Endothelial cell of umbilical vein (primary cell): ENCODE measurements at regions not wholly inside any gene's neighbourhood (a gene's known extent, or its start where the extent isn't known, plus 50 kb on each side); places are given as distances from the start of the nearest gene placed in this dataset.

Experiments used
- BruUV-seq: library from RNA; stranded (reverse); fragments of 400-500 nt; replicated peaks from 2 replicates; lab custom pipeline; 2021; lab: Mats Ljungman, UMichigan
- CTCF ChIA-PET: fragments of 300-600, 350-600 bp; sonication (Branson Sonifier 250); formaldehyde crosslinking; loops from one replicate; lab custom pipeline; 2021; ENCODE audit warnings: antibody characterized with exemption, inconsistent platforms; lab: Charles Lee
- POLR2A ChIA-PET: fragments of 300-600, 350-600 bp; sonication (Branson Sonifier 250); formaldehyde crosslinking; loops from one replicate; lab custom pipeline; 2021; ENCODE audit warnings: antibody characterized with exemption, inconsistent platforms; lab: Charles Lee
- DNase-seq: peaks from one replicate; pipeline ENCODE4 v3.0.0-alpha.2; 2011; ENCODE audit warnings: low read depth, low spot score
- FAIRE-seq: peaks from 2 replicates; lab custom pipeline; 2011; peaks lifted over from hg19 to GRCh38; lab: Jason Lieb, UNC
- H2AFZ ChIP-seq: 2 replicates; pipeline ENCODE4 v1.6.0; 2012; ENCODE audit warnings: low read depth, low read length, control low read depth, inconsistent platforms
- H3K27ac ChIP-seq: 2 replicates; pipeline ENCODE4 v1.5.1; 2011; ENCODE audit warnings: low read depth, mild to moderate bottlenecking, control low read depth, low read length, moderate library complexity; ENCODE audit not compliant: insufficient read depth
- H3K27me3 ChIP-seq, 2 experiments: 2 replicates each; pipeline versions ENCODE4 v1.6.0 to v1.6.1; 2011; ENCODE audit warnings: low read length in 2 of 2, mixed read lengths in 1 of 2; ENCODE audit not compliant: control insufficient read depth in 2 of 2, insufficient read depth in 2 of 2
- H3K36me3 ChIP-seq, 2 experiments: 2 replicates in 1 of 2; 3 replicates in 1 of 2; pipeline ENCODE4 v1.5.1; 2011; ENCODE audit warnings: low read length in 2 of 2, mild to moderate bottlenecking in 1 of 2, moderate library complexity in 1 of 2; ENCODE audit not compliant: control insufficient read depth in 2 of 2, insufficient read depth in 2 of 2; ENCODE audit errors: extremely low read depth in 1 of 2
- H3K4me1 ChIP-seq: 3 replicates; pipeline ENCODE4 v1.5.1; 2011; ENCODE audit warnings: mild to moderate bottlenecking, low read length; ENCODE audit not compliant: control insufficient read depth, insufficient read depth; ENCODE audit errors: extremely low read depth
- H3K4me2 ChIP-seq: 2 replicates; pipeline ENCODE4 v1.6.1; 2011; ENCODE audit warnings: low read length, control low read depth, mixed read lengths; ENCODE audit not compliant: insufficient read depth
- H3K4me3 ChIP-seq, 3 experiments: fragments of 200-600 bp in 1 of 3; sonication (generic), shearing (Covaris generic) in 1 of 3; replicated peaks in 1 of 3; 2 replicates each; pipeline ENCODE4 v1.5.1; 2011 to 2016; ENCODE audit warnings: control low read depth in 3 of 3, low read length in 3 of 3, mild to moderate bottlenecking in 2 of 3, inconsistent platforms in 1 of 3, low read depth in 1 of 3, moderate library complexity in 1 of 3; ENCODE audit not compliant: insufficient read depth in 1 of 3
- H3K79me2 ChIP-seq: 2 replicates; pipeline ENCODE4 v1.6.0; 2012; ENCODE audit warnings: low read length, inconsistent platforms; ENCODE audit not compliant: control insufficient read depth, insufficient read depth
- H3K9ac ChIP-seq: replicated peaks from 2 replicates; pipeline ENCODE3; 2011; ENCODE audit warnings: low read length, control low read depth; ENCODE audit not compliant: insufficient read depth; ENCODE audit errors: extremely low read depth
- H3K9me1 ChIP-seq: replicated peaks from 3 replicates; pipeline ENCODE4 v1.6.0; 2011; ENCODE audit warnings: mild to moderate bottlenecking, low read length; ENCODE audit not compliant: control insufficient read depth, insufficient read depth; ENCODE audit errors: extremely low read depth
- H3K9me3 ChIP-seq: replicated peaks from 2 replicates; pipeline ENCODE4 v1.5.1; 2012; ENCODE audit warnings: low read length, inconsistent platforms; ENCODE audit not compliant: control insufficient read depth, insufficient read depth
- H4K20me1 ChIP-seq: replicated peaks from 2 replicates; pipeline ENCODE3; 2011; ENCODE audit warnings: mild to moderate bottlenecking, low read length; ENCODE audit not compliant: control insufficient read depth, insufficient read depth; ENCODE audit errors: extremely low read depth
- CTCF ChIP-seq, 2 donors: IDR thresholded peaks; 1 replicate in 1 of 2; 2 replicates in 1 of 2; pipeline ENCODE4 v1.5.1; 2011; ENCODE audit warnings: low read length in 2 of 2, mild to moderate bottlenecking in 2 of 2, moderate library complexity in 2 of 2, control low read depth in 1 of 2, inconsistent platforms in 1 of 2, low read depth in 1 of 2; ENCODE audit not compliant: insufficient read depth in 1 of 2; ENCODE audit errors: extremely low read depth in 1 of 2
- EZH2 ChIP-seq: IDR thresholded peaks from 2 replicates; pipeline ENCODE4 v1.6.1; 2012; ENCODE audit warnings: borderline replicate concordance, low read depth, mild to moderate bottlenecking, moderate library complexity, low read length, inconsistent platforms; ENCODE audit not compliant: severe bottlenecking
- FOS ChIP-seq: IDR thresholded peaks from 2 replicates; pipeline ENCODE4 v1.6.1; 2011; ENCODE audit warnings: mild to moderate bottlenecking, low read length, moderate library complexity, borderline replicate concordance; ENCODE audit not compliant: insufficient read depth
- GATA2 ChIP-seq: IDR thresholded peaks from 2 replicates; pipeline ENCODE4 v1.7.0; 2011; ENCODE audit warnings: low read depth, mild to moderate bottlenecking, moderate library complexity, mixed read lengths, low read length; ENCODE audit not compliant: insufficient read length, insufficient read depth
- MYC ChIP-seq: IDR thresholded peaks from one replicate; pipeline ENCODE4 v1.6.1; 2011; ENCODE audit warnings: mild to moderate bottlenecking, low read depth, low read length
- POLR2A ChIP-seq: IDR thresholded peaks from 2 replicates; pipeline ENCODE4 v1.6.1; 2012; ENCODE audit warnings: low read depth, mild to moderate bottlenecking, control low read depth, low read length
- POLR2AphosphoS5 ChIP-seq: IDR thresholded peaks from 2 replicates; pipeline ENCODE4 v1.6.1; 2012; ENCODE audit warnings: low read depth, mild to moderate bottlenecking, control low read depth, low read length, moderate library complexity; ENCODE audit not compliant: insufficient read depth
- dilution Hi-C: fragments of 300-500 bp; cut with MboI; formaldehyde crosslinking; loops from one replicate; pipeline ENCODE4 v1.15.0; 2019; ENCODE audit warnings: low sequenced_read_pairs; ENCODE audit not compliant: extremely low pct_ligation_motif_present
- intact Hi-C: fragments of 100-400 bp; cut with micrococcal nuclease; formaldehyde crosslinking; loops from one replicate; pipeline ENCODE4 v1.10.0; 2022

- CTCF ChIA-PET, result no interaction called here
- Histone ChIP-seq H3K9ac (no peak overlapping the region), H3K79me2 (no peaks in the 10 kb centered on the region), H3K4me2 (no peak overlapping the region), H3K9me3 (no peaks in the 10 kb centered on the region), H4K20me1 (no peaks in the 10 kb centered on the region), H3K9me1 (no peaks in the 10 kb centered on the region), H3K4me1 (no peaks in the 10 kb centered on the region), H3K27ac (no peak overlapping the region), H2AFZ (no peak overlapping the region), H3K36me3 (no peaks in the 10 kb centered on the region), H3K27me3 (no peaks in the 10 kb centered on the region), H3K4me3 (no peak overlapping the region)
- POLR2A ChIA-PET, result no interaction called here
- TF ChIP-seq GATA2 (no peak), CTCF (IDR thresholded peaks at IDR 0.05; ENCODE audit: extremely low read depth in 1 of 2, insufficient read depth in 1 of 2, low read depth in 1 of 2, low read length in 2 of 2) (no peak), POLR2AphosphoS5 (no peak), MYC (no peak), EZH2 (no peak), FOS (no peak), POLR2A (no peak)
- no TSS peak for BruUV-seq
- FAIRE-seq (no peak), DNase-seq (no peak)
- intact Hi-C loops (no loop called here), dilution Hi-C loops (no loop called here)
These were observed 434.8 kb upstream of the CT83 start for GRCh38 chrX:116897526-116897925.

- no peaks in the 10 kb centered on the region for H3K9me1 ChIP-seq
- CTCF ChIA-PET, result no interaction called here
- H3K27ac ChIP-seq, result no peak overlapping the region
- DNase-seq (no peak), FAIRE-seq (no peak)
- POLR2A ChIA-PET, result no interaction called here
- no peak overlapping the region for H3K9ac ChIP-seq
- no peak for TF ChIP-seq POLR2AphosphoS5
- H3K4me2 ChIP-seq, result no peak overlapping the region
- no peaks in the 10 kb centered on the region for H3K9me3 ChIP-seq
- intact Hi-C loops (no loop called here), dilution Hi-C loops (no loop called here)
- H3K79me2 ChIP-seq, result no peaks in the 10 kb centered on the region
- H3K4me1 ChIP-seq, result no peaks in the 10 kb centered on the region
- no peak overlapping the region for H2AFZ ChIP-seq
- no peak overlapping the region for H3K4me3 ChIP-seq
- no peaks in the 10 kb centered on the region for H3K36me3 ChIP-seq
- no TSS peak for BruUV-seq
- H4K20me1 ChIP-seq, result no peaks in the 10 kb centered on the region
- no peaks in the 10 kb centered on the region for H3K27me3 ChIP-seq
These were observed 419.2 kb upstream of the CT83 start for GRCh38 chrX:116881961-116882360.
